WTC11 (cell line): ENCODE measurements at regions not wholly inside any gene's neighbourhood (a gene's known extent, or its start where the extent isn't known, plus 50 kb on each side); places are given as distances from the start of the nearest gene placed in this dataset.

Experiments
- ATAC-seq: fragments of 200-7000 bp; cut with Tn5 transposase; 2 replicates; pipeline ENCODE4 v1.10.0; 2021; ENCODE audit warnings: mild to moderate bottlenecking, moderate library complexity
- CTCF ChIA-PET: fragments of 300-600 bp; sonication (Branson Sonifier 250); formaldehyde crosslinking; loops from one replicate; lab custom pipeline; 2021; ENCODE audit warnings: antibody characterized with exemption; lab: Charles Lee
- POLR2A ChIA-PET: fragments of 350-600 bp; sonication (Branson Sonifier 250); formaldehyde crosslinking; loops from one replicate; lab custom pipeline; 2021; ENCODE audit warnings: antibody characterized with exemption; lab: Charles Lee
- DNase-seq: peaks from one replicate; pipeline ENCODE4 v3.0.0; 2021; ENCODE audit warnings: low spot score
- H3K27ac Mint-ChIP-seq: 2 replicates; pipeline ENCODE4 v1.8.0; 2021; ENCODE audit warnings: mixed read lengths
- H3K27me3 Mint-ChIP-seq: 2 replicates; pipeline ENCODE4 v1.8.0; 2021; ENCODE audit warnings: low read depth, mild to moderate bottlenecking, moderate library complexity, mixed read lengths
- H3K36me3 Mint-ChIP-seq: 2 replicates; pipeline ENCODE4 v1.8.0; 2021; ENCODE audit warnings: mixed read lengths
- H3K4me1 Mint-ChIP-seq: 2 replicates; pipeline ENCODE4 v1.8.0; 2022; ENCODE audit warnings: mixed read lengths
- H3K4me3 Mint-ChIP-seq: 2 replicates; pipeline ENCODE4 v1.8.0; 2021; ENCODE audit warnings: mild to moderate bottlenecking, moderate library complexity, mixed read lengths
- H3K9me3 Mint-ChIP-seq: 2 replicates; pipeline ENCODE4 v1.8.0; 2021; ENCODE audit warnings: mixed read lengths
- ATF2 ChIP-seq: sonication (generic); formaldehyde crosslinking; IDR thresholded peaks from 2 replicates; pipeline ENCODE4 v1.8.1; 2022; ENCODE audit warnings: low read depth, missing genetic modification reagents, borderline replicate concordance
- ATF6 ChIP-seq: sonication (generic); formaldehyde crosslinking; IDR thresholded peaks from 2 replicates; pipeline ENCODE4 v1.8.1; 2023; ENCODE audit warnings: mild to moderate bottlenecking, missing genetic modification reagents
- CBFB ChIP-seq: sonication (generic); formaldehyde crosslinking; IDR thresholded peaks from 2 replicates; pipeline ENCODE4 v1.8.1; 2022; ENCODE audit warnings: mild to moderate bottlenecking, low read depth, missing genetic modification reagents
- ELF4 ChIP-seq: sonication (generic); formaldehyde crosslinking; IDR thresholded peaks from 2 replicates; pipeline ENCODE4 v1.8.1; 2022; ENCODE audit warnings: low read depth, mild to moderate bottlenecking, moderate library complexity, missing genetic modification reagents
- GTF2I ChIP-seq: fragments of 250-450 bp; sonication (Bioruptor Pico); conservative IDR thresholded peaks from 2 replicates; pipeline ENCODE4 v1.4.0; 2021; ENCODE audit warnings: mild to moderate bottlenecking
- IRF2 ChIP-seq: sonication (generic); formaldehyde crosslinking; IDR thresholded peaks from 2 replicates; pipeline ENCODE4 v1.8.0; 2022; ENCODE audit warnings: low read depth, missing genetic modification reagents, borderline replicate concordance
- JAZF1 ChIP-seq: fragments of 250-450 bp; sonication (Bioruptor Pico); IDR thresholded peaks from 2 replicates; pipeline ENCODE4 v1.9.0; 2021; ENCODE audit warnings: moderate library complexity, mild to moderate bottlenecking, inconsistent platforms
- NFATC4 ChIP-seq: fragments of 250-450 bp; sonication (Bioruptor Pico); IDR thresholded peaks from 2 replicates; pipeline ENCODE4 v1.9.0; 2021; ENCODE audit warnings: mild to moderate bottlenecking
- NFE2L1 ChIP-seq: sonication (generic); formaldehyde crosslinking; IDR thresholded peaks from 2 replicates; pipeline ENCODE4 v1.8.1; 2023; ENCODE audit warnings: missing genetic modification reagents
- PRRX2 ChIP-seq: fragments of 250-450 bp; sonication (Bioruptor Pico); IDR thresholded peaks from 2 replicates; pipeline ENCODE4 v1.8.0; 2021; ENCODE audit warnings: mild to moderate bottlenecking
- SOX15 ChIP-seq: fragments of 250-450 bp; sonication (Bioruptor Pico); IDR thresholded peaks from 2 replicates; pipeline ENCODE4 v1.9.0; 2021; ENCODE audit warnings: mild to moderate bottlenecking
- TEAD1 ChIP-seq: sonication (generic); formaldehyde crosslinking; IDR thresholded peaks from 2 replicates; pipeline ENCODE4 v1.8.0; 2022; ENCODE audit warnings: mild to moderate bottlenecking, missing genetic modification reagents
- USF2 ChIP-seq: sonication (generic); formaldehyde crosslinking; IDR thresholded peaks from 2 replicates; pipeline ENCODE4 v1.8.1; 2023; ENCODE audit warnings: mild to moderate bottlenecking, missing genetic modification reagents, moderate library complexity
- ZNF232 ChIP-seq: sonication (generic); formaldehyde crosslinking; IDR thresholded peaks from 2 replicates; pipeline ENCODE4 v1.8.0; 2022; ENCODE audit warnings: mild to moderate bottlenecking, missing genetic modification reagents
- ZNF317 ChIP-seq: sonication (generic); formaldehyde crosslinking; IDR thresholded peaks from 2 replicates; pipeline ENCODE4 v1.8.1; 2023; ENCODE audit warnings: low read depth, mild to moderate bottlenecking, moderate library complexity, missing genetic modification reagents, borderline replicate concordance
- ZNF396 ChIP-seq: fragments of 250-450 bp; sonication (Bioruptor Pico); IDR thresholded peaks from 2 replicates; pipeline ENCODE4 v1.8.0; 2021; ENCODE audit warnings: mild to moderate bottlenecking, moderate library complexity, borderline replicate concordance
- ZNF416 ChIP-seq: fragments of 250-450 bp; sonication (Bioruptor Pico); IDR thresholded peaks from 2 replicates; pipeline ENCODE4 v1.9.0; 2021; ENCODE audit warnings: mild to moderate bottlenecking, inconsistent platforms
- ZNF512 ChIP-seq: sonication (generic); formaldehyde crosslinking; IDR thresholded peaks from 2 replicates; pipeline ENCODE4 v1.8.1; 2022; ENCODE audit warnings: missing genetic modification reagents, borderline replicate concordance
- TF ChIP-seq, protein P1 (sequence below): sonication (generic); formaldehyde crosslinking; IDR thresholded peaks from 2 replicates; pipeline ENCODE4 v1.8.0; 2022; ENCODE audit warnings: mild to moderate bottlenecking, missing genetic modification reagents
- TF ChIP-seq, protein P2 (sequence below): sonication (generic); formaldehyde crosslinking; IDR thresholded peaks from 2 replicates; pipeline ENCODE4 v1.8.0; 2023; ENCODE audit warnings: missing genetic modification reagents, mild to moderate bottlenecking, borderline replicate concordance

DNA sequence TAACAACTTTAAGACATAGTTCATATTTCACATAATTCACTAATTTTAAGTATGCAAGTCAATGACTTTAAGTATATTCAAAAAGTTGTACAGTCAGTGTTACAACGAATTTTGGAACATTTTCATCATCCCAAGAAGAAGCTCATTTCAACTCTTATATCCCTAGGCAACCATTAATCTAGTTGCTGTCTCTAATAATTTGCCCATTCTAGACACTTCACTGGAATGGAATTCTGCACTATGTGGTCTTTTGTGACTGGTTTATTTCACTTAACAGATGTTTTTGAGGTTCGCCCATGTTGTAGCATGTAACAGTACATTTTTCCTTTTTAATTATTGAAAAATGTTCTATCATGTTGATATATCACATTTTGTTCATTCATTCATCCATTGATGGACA, 104.2 kb upstream of the SPRED1 start:
- H3K27me3 Mint-ChIP-seq: no peaks in the 10 kb centered on the region
- ChIA-PET CTCF (no interaction called here), POLR2A (no interaction called here)

GRCh38 chr15:38149315-38149714, 103.3 kb upstream of the SPRED1 start:
- POLR2A ChIA-PET: no interaction called here
- DNase-seq (no peak), ATAC-seq (no peak)
- no peaks in the 10 kb centered on the region for H3K27me3 Mint-ChIP-seq
- H3K4me3 Mint-ChIP-seq: no peak overlapping the region
- no peak overlapping the region for H3K27ac Mint-ChIP-seq
- peaks cover 6% of the 10 kb centered on the region for H3K4me1 Mint-ChIP-seq
- CTCF ChIA-PET: no interaction called here
- H3K9me3 Mint-ChIP-seq: peaks cover 27% of the 10 kb centered on the region
- peaks cover 12% of the 10 kb centered on the region for H3K36me3 Mint-ChIP-seq
- no peak for TF ChIP-seq ZNF512 (CRISPR knock-in tag)
- TF ChIP-seq ZNF416 (CRISPR knock-in tag): no peak
- TF ChIP-seq, protein P1, sequence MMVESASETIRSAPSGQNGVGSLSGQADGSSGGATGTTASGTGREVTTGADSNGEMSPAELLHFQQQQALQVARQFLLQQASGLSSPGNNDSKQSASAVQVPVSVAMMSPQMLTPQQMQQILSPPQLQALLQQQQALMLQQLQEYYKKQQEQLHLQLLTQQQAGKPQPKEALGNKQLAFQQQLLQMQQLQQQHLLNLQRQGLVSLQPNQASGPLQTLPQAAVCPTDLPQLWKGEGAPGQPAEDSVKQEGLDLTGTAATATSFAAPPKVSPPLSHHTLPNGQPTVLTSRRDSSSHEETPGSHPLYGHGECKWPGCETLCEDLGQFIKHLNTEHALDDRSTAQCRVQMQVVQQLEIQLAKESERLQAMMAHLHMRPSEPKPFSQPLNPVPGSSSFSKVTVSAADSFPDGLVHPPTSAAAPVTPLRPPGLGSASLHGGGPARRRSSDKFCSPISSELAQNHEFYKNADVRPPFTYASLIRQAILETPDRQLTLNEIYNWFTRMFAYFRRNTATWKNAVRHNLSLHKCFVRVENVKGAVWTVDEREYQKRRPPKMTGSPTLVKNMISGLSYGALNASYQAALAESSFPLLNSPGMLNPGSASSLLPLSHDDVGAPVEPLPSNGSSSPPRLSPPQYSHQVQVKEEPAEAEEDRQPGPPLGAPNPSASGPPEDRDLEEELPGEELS (CRISPR knock-in tag): no peak

More for the DNA sequence above, 104.2 kb upstream of the SPRED1 start:
- no peak for TF ChIP-seq IRF2 (CRISPR knock-in tag)
- no peak for TF ChIP-seq ZNF396 (CRISPR knock-in tag)
- no peak for TF ChIP-seq ZNF317 (CRISPR knock-in tag)
- no peak for TF ChIP-seq CBFB
- TF ChIP-seq ELF4: no peak
- no peak for TF ChIP-seq NFATC4 (CRISPR knock-in tag)
- TF ChIP-seq TEAD1 (CRISPR knock-in tag): no peak
- no peak for TF ChIP-seq SOX15 (CRISPR knock-in tag)
- no peak for TF ChIP-seq NFE2L1 (CRISPR knock-in tag)
- TF ChIP-seq, protein P2, sequence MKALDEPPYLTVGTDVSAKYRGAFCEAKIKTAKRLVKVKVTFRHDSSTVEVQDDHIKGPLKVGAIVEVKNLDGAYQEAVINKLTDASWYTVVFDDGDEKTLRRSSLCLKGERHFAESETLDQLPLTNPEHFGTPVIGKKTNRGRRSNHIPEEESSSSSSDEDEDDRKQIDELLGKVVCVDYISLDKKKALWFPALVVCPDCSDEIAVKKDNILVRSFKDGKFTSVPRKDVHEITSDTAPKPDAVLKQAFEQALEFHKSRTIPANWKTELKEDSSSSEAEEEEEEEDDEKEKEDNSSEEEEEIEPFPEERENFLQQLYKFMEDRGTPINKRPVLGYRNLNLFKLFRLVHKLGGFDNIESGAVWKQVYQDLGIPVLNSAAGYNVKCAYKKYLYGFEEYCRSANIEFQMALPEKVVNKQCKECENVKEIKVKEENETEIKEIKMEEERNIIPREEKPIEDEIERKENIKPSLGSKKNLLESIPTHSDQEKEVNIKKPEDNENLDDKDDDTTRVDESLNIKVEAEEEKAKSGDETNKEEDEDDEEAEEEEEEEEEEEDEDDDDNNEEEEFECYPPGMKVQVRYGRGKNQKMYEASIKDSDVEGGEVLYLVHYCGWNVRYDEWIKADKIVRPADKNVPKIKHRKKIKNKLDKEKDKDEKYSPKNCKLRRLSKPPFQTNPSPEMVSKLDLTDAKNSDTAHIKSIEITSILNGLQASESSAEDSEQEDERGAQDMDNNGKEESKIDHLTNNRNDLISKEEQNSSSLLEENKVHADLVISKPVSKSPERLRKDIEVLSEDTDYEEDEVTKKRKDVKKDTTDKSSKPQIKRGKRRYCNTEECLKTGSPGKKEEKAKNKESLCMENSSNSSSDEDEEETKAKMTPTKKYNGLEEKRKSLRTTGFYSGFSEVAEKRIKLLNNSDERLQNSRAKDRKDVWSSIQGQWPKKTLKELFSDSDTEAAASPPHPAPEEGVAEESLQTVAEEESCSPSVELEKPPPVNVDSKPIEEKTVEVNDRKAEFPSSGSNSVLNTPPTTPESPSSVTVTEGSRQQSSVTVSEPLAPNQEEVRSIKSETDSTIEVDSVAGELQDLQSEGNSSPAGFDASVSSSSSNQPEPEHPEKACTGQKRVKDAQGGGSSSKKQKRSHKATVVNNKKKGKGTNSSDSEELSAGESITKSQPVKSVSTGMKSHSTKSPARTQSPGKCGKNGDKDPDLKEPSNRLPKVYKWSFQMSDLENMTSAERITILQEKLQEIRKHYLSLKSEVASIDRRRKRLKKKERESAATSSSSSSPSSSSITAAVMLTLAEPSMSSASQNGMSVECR (CRISPR knock-in tag): no peak
- TF ChIP-seq USF2 (CRISPR knock-in tag): no peak
- no peak for TF ChIP-seq PRRX2
- TF ChIP-seq ATF6: no peak
- TF ChIP-seq ZNF232 (CRISPR knock-in tag): no peak
- no peak for TF ChIP-seq ATF2 (CRISPR knock-in tag)
- TF ChIP-seq GTF2I (CRISPR knock-in tag): no peak
- TF ChIP-seq JAZF1 (CRISPR knock-in tag): no peak
- Mint-ChIP-seq H3K9me3 (peaks cover 30% of the 10 kb centered on the region), H3K4me1 (peaks cover 6% of the 10 kb centered on the region), H3K36me3 (peaks cover 12% of the 10 kb centered on the region), H3K4me3 (no peak overlapping the region), H3K27ac (no peak overlapping the region)
- DNase-seq (no peak), ATAC-seq (no peak)
